K562 (cell line): ENCODE measurements at regions not wholly inside any gene's neighbourhood (a gene's known extent, or its start where the extent isn't known, plus 50 kb on each side); places are given as distances from the start of the nearest gene placed in this dataset.

Experiments used
- ATAC-seq: fragments of 200-7000 bp; cut with Tn5 transposase; 3 replicates; pipeline ENCODE4 v1.9.1; 2020; ENCODE audit warnings: moderate library complexity
- BruUV-seq: library from RNA; stranded (reverse); fragments of 400-500 nt; replicated peaks from 2 replicates; lab custom pipeline; 2021; lab: Mats Ljungman, UMichigan
- CTCF ChIA-PET: fragments of 300-600 bp; formaldehyde crosslinking; extraction: SDS; loops from one replicate; lab custom pipeline; 2021; ENCODE audit warnings: low intra/inter-chr PET ratio; lab: Yijun Ruan, JAX
- POLR2A ChIA-PET: fragments of 300-600, 350-650 bp; sonication (Branson Sonifier 250); formaldehyde crosslinking; extraction: SDS; loops from one replicate; lab custom pipeline; 2021; ENCODE audit warnings: antibody characterized with exemption, inconsistent platforms; lab: Yijun Ruan, JAX
- DNase-seq, 4 experiments: peaks; one replicate each; pipeline versions ENCODE4 v3.0.0 to v3.0.0-alpha.2; 2011 to 2018; ENCODE audit warnings: low spot score in 3 of 4, mixed read lengths in 3 of 4; ENCODE audit errors: extremely low read depth in 1 of 4
- FAIRE-seq: peaks from 2 replicates; lab custom pipeline; 2011; peaks lifted over from hg19 to GRCh38; lab: Jason Lieb, UNC
- H2AFZ ChIP-seq: 2 replicates; pipeline ENCODE4 v1.6.0; 2011; ENCODE audit warnings: low read depth, low read length, control low read depth, inconsistent platforms
- H3K27ac ChIP-seq: fragments of 200-600 bp; 3 replicates; pipeline ENCODE4 v1.8.0; 2011; ENCODE audit warnings: low read depth, mild to moderate bottlenecking, control low read depth, inconsistent platforms, low read length, moderate library complexity, mixed read lengths; ENCODE audit errors: extremely low read depth
- H3K27me3 ChIP-seq, 2 experiments: fragments of 300-600 bp in 1 of 2; 2 replicates in 1 of 2; 3 replicates in 1 of 2; pipeline versions ENCODE4 v1.6.0 to v1.8.0; 2011; ENCODE audit warnings: inconsistent platforms in 2 of 2, low read length in 2 of 2, mild to moderate bottlenecking in 1 of 2, mixed read lengths in 1 of 2, moderate library complexity in 1 of 2; ENCODE audit not compliant: control insufficient read depth in 2 of 2, insufficient read depth in 2 of 2
- H3K36me3 ChIP-seq: fragments of 300-600 bp; 3 replicates; pipeline ENCODE4 v1.8.0; 2011; ENCODE audit warnings: mild to moderate bottlenecking, low read length, inconsistent platforms; ENCODE audit not compliant: control insufficient read depth, insufficient read depth
- H3K4me1 ChIP-seq, 2 experiments: fragments of 200-600 bp in 1 of 2; replicated peaks in 1 of 2; 2 replicates in 1 of 2; 3 replicates in 1 of 2; pipeline versions ENCODE4 v1.5.1 to v1.8.0; 2011; ENCODE audit warnings: inconsistent platforms in 2 of 2, low read length in 2 of 2, mild to moderate bottlenecking in 1 of 2, mixed read lengths in 1 of 2, moderate library complexity in 1 of 2; ENCODE audit not compliant: control insufficient read depth in 2 of 2, insufficient read depth in 2 of 2
- H3K4me2 ChIP-seq: 2 replicates; pipeline ENCODE4 v1.6.1; 2011; ENCODE audit warnings: low read length, control low read depth, inconsistent platforms, mixed read lengths; ENCODE audit not compliant: insufficient read depth
- H3K4me3 ChIP-seq: fragments of 200-600 bp; sonication (generic), shearing (Covaris generic); 2 replicates; pipeline ENCODE4 v1.5.1; 2016; ENCODE audit warnings: control low read depth, inconsistent platforms
- H3K79me2 ChIP-seq: fragments of 200-600 bp; 3 replicates; pipeline ENCODE4 v1.8.0; 2011; ENCODE audit warnings: low read length, inconsistent platforms; ENCODE audit not compliant: control insufficient read depth, insufficient read depth
- H3K9ac ChIP-seq, 2 experiments: 2 replicates each; pipeline versions ENCODE4 v1.6.0 to v1.6.1; 2011; ENCODE audit warnings: low read depth in 2 of 2, low read length in 2 of 2, control low read depth in 1 of 2, inconsistent platforms in 1 of 2, mild to moderate bottlenecking in 1 of 2, mixed read lengths in 1 of 2; ENCODE audit not compliant: insufficient read depth in 1 of 2
- H3K9me1 ChIP-seq: one replicate; pipeline ENCODE4 v1.6.0; 2011; ENCODE audit warnings: inconsistent platforms, mild to moderate bottlenecking, low read length, moderate library complexity; ENCODE audit not compliant: control insufficient read depth, insufficient read depth
- H3K9me3 ChIP-seq: replicated peaks from 2 replicates; pipeline ENCODE4 v1.5.1; 2011; ENCODE audit warnings: low read depth, low read length, inconsistent platforms; ENCODE audit not compliant: control insufficient read depth, insufficient read depth
- H4K20me1 ChIP-seq: replicated peaks from 2 replicates; pipeline ENCODE4 v1.6.1; 2011; ENCODE audit warnings: low read length, inconsistent platforms, mixed read lengths; ENCODE audit not compliant: control insufficient read depth, insufficient read depth
- BMI1 ChIP-seq: fragments of 150-350 bp; IDR thresholded peaks from 2 replicates; pipeline ENCODE4 v1.6.1; 2014; ENCODE audit warnings: low read length
- CEBPG ChIP-seq, 3 experiments: fragments of 200-800 bp in 1 of 3; sonication (Bioruptor generic) in 1 of 3; sonication (generic) in 1 of 3; formaldehyde crosslinking in 1 of 3; IDR thresholded peaks in 2 of 3; conservative IDR thresholded peaks in 1 of 3; 2 replicates each; pipeline versions ENCODE4 v1.6.1 to v1.8.0; 2016 to 2022; ENCODE audit warnings: missing compliant biosample characterization in 2 of 3, missing genetic modification characterization in 2 of 3, mild to moderate bottlenecking in 1 of 3, missing genetic modification reagents in 1 of 3
- ETS2 ChIP-seq: IDR thresholded peaks from 2 replicates; pipeline ENCODE4 v1.6.1; 2016; ENCODE audit warnings: borderline replicate concordance, missing genetic modification characterization, mild to moderate bottlenecking, moderate library complexity, missing compliant biosample characterization; ENCODE audit not compliant: poor library complexity, severe bottlenecking
- ETV5 ChIP-seq: sonication (generic); formaldehyde crosslinking; IDR thresholded peaks from 2 replicates; pipeline ENCODE4 v1.4.0; 2020; ENCODE audit warnings: low read depth, mild to moderate bottlenecking, missing genetic modification reagents
- HCFC1 ChIP-seq: IDR thresholded peaks from 2 replicates; pipeline ENCODE4 v1.6.1; 2012; ENCODE audit warnings: low read depth, low read length, improper control_type of control experiment
- LCOR ChIP-seq: sonication (generic); formaldehyde crosslinking; IDR thresholded peaks from 2 replicates; pipeline ENCODE4 v1.8.0; 2022; ENCODE audit warnings: mild to moderate bottlenecking, missing genetic modification reagents
- PHF21A ChIP-seq: fragments of 450-650 bp; IDR thresholded peaks from 2 replicates; pipeline ENCODE4 v1.6.1; 2017; ENCODE audit warnings: low read depth, borderline replicate concordance
- SAFB ChIP-seq: fragments of 200-400 bp; formaldehyde crosslinking; IDR thresholded peaks from 2 replicates; pipeline ENCODE4 v1.6.1; 2017; ENCODE audit warnings: low read depth, low read length, borderline replicate concordance
- WGBS: fragments of 100-300 bp; shearing (Covaris generic); methylation state at CpG from one replicate; pipeline ENCODE4 v1.1.6; 2016; ENCODE audit warnings: low coverage, mixed read lengths; ENCODE audit not compliant: insufficient coverage; ENCODE audit errors: missing lambda C conversion rate; 5-methylcytosine and 5-hydroxymethylcytosine counted together
- in situ Hi-C: fragments of 300-500 bp; cut with MboI; formaldehyde crosslinking; loops from 4 replicates; pipeline ENCODE4 v1.15.0; 2018; ENCODE audit warnings: inconsistent platforms, mixed read lengths
- intact Hi-C: fragments of 100-400 bp; cut with micrococcal nuclease; formaldehyde crosslinking; loops from 2 replicates; pipeline ENCODE4 v1.14.2; 2022
- TF ChIP-seq, protein P1 (sequence below): sonication (generic); formaldehyde crosslinking; IDR thresholded peaks from 2 replicates; pipeline ENCODE4 v1.8.1; 2023; ENCODE audit warnings: mild to moderate bottlenecking, missing genetic modification reagents
- TF ChIP-seq, protein P2 (sequence below): sonication (generic); formaldehyde crosslinking; IDR thresholded peaks from 2 replicates; pipeline ENCODE4 v1.4.0; 2020; ENCODE audit warnings: mild to moderate bottlenecking, missing genetic modification reagents
- TF ChIP-seq, protein P3 (sequence below): sonication (generic); formaldehyde crosslinking; IDR thresholded peaks from 2 replicates; pipeline ENCODE4 v1.8.0; 2022; ENCODE audit warnings: mild to moderate bottlenecking, missing genetic modification reagents, borderline replicate concordance
- TF ChIP-seq, protein P4 (sequence below): fragments of 450-650 bp; formaldehyde crosslinking; IDR thresholded peaks from 2 replicates; pipeline ENCODE4 v1.4.0; 2022; ENCODE audit warnings: missing genetic modification characterization

DNA sequence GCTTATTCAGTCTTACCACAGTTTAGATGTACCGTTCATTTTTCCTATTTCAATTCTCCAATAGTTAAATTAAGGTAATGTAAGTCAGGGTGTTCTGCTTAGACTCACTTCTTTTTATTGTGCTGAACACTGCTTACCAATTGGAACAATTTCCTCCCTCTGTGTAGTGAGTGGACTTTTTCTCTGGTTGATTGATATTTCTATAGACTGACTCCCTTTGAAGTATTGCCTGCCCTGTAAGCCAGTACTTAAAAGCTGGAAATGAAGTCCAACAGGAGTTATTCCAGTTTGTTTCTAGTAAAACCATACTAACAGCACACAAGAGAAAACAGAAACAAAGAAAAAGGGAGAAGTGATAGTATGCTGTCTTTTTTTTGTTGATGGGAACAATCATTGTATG lies 1674.9 kb downstream of the REEP3 start (continued):
- TF ChIP-seq, protein P1, sequence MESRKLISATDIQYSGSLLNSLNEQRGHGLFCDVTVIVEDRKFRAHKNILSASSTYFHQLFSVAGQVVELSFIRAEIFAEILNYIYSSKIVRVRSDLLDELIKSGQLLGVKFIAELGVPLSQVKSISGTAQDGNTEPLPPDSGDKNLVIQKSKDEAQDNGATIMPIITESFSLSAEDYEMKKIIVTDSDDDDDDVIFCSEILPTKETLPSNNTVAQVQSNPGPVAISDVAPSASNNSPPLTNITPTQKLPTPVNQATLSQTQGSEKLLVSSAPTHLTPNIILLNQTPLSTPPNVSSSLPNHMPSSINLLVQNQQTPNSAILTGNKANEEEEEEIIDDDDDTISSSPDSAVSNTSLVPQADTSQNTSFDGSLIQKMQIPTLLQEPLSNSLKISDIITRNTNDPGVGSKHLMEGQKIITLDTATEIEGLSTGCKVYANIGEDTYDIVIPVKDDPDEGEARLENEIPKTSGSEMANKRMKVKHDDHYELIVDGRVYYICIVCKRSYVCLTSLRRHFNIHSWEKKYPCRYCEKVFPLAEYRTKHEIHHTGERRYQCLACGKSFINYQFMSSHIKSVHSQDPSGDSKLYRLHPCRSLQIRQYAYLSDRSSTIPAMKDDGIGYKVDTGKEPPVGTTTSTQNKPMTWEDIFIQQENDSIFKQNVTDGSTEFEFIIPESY = no peak
- TF ChIP-seq, all 486 proteins: peak for 0

DNA sequence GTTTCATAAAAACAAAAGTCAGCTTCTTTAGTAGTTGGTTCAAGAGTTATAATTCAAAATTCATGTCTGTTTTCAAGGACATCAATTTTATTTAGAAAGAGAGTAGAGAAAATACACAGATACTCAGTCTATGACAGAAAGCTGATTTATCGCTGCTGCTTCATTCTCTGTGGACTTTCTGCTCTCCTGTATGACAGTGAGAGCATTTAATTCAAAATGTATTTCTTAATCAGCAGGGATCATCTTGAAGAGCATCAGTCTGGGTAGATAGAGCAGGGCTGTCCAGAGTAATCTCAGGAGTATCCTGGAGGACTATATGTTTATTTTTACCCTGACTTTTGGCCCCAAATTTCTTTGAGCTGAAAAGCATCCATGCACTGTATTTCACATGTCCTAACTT lies 1676.7 kb downstream of the REEP3 start:
- CTCF ChIA-PET = no interaction called here
- no peaks in the 10 kb centered on the region for H3K79me2 ChIP-seq
- H3K36me3 ChIP-seq = no peaks in the 10 kb centered on the region
- no peak for DNase-seq
- H3K27me3 ChIP-seq = no peaks in the 10 kb centered on the region
- no peak overlapping the region for H3K4me3 ChIP-seq
- 6% methylated on average over 1 of the region's 1 CpG for WGBS
- BruUV-seq = no TSS peak
- POLR2A ChIA-PET = no interaction called here
- ATAC-seq = no peak
- no peaks in the 10 kb centered on the region for H3K9me1 ChIP-seq
- H2AFZ ChIP-seq = no peak overlapping the region
- in situ Hi-C loops = no loop called here
- TF ChIP-seq, protein P2, sequence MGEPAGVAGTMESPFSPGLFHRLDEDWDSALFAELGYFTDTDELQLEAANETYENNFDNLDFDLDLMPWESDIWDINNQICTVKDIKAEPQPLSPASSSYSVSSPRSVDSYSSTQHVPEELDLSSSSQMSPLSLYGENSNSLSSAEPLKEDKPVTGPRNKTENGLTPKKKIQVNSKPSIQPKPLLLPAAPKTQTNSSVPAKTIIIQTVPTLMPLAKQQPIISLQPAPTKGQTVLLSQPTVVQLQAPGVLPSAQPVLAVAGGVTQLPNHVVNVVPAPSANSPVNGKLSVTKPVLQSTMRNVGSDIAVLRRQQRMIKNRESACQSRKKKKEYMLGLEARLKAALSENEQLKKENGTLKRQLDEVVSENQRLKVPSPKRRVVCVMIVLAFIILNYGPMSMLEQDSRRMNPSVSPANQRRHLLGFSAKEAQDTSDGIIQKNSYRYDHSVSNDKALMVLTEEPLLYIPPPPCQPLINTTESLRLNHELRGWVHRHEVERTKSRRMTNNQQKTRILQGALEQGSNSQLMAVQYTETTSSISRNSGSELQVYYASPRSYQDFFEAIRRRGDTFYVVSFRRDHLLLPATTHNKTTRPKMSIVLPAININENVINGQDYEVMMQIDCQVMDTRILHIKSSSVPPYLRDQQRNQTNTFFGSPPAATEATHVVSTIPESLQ (CRISPR knock-in tag) = no peak
- TF ChIP-seq HCFC1 = no peak
- TF ChIP-seq PHF21A = no peak
- TF ChIP-seq SAFB = no peak
- no peak for TF ChIP-seq LCOR (CRISPR knock-in tag)
- TF ChIP-seq, protein P3, sequence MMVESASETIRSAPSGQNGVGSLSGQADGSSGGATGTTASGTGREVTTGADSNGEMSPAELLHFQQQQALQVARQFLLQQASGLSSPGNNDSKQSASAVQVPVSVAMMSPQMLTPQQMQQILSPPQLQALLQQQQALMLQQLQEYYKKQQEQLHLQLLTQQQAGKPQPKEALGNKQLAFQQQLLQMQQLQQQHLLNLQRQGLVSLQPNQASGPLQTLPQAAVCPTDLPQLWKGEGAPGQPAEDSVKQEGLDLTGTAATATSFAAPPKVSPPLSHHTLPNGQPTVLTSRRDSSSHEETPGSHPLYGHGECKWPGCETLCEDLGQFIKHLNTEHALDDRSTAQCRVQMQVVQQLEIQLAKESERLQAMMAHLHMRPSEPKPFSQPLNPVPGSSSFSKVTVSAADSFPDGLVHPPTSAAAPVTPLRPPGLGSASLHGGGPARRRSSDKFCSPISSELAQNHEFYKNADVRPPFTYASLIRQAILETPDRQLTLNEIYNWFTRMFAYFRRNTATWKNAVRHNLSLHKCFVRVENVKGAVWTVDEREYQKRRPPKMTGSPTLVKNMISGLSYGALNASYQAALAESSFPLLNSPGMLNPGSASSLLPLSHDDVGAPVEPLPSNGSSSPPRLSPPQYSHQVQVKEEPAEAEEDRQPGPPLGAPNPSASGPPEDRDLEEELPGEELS = no peak
- TF ChIP-seq, protein P4, sequence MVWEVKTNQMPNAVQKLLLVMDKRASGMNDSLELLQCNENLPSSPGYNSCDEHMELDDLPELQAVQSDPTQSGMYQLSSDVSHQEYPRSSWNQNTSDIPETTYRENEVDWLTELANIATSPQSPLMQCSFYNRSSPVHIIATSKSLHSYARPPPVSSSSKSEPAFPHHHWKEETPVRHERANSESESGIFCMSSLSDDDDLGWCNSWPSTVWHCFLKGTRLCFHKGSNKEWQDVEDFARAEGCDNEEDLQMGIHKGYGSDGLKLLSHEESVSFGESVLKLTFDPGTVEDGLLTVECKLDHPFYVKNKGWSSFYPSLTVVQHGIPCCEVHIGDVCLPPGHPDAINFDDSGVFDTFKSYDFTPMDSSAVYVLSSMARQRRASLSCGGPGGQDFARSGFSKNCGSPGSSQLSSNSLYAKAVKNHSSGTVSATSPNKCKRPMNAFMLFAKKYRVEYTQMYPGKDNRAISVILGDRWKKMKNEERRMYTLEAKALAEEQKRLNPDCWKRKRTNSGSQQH (CRISPR knock-in tag) = no peak
- no peak for TF ChIP-seq CEBPG (CRISPR knock-in tag; IDR thresholded peaks at IDR 0.05)
- TF ChIP-seq CEBPG (tag; conservative IDR thresholded peaks at IDR 0.05 in 1 of 2, IDR thresholded peaks at IDR 0.05 in 1 of 2) = no peak
- no peak for TF ChIP-seq BMI1
- no peak for TF ChIP-seq ETS2
- no peak for TF ChIP-seq ETV5 (CRISPR knock-in tag)
- no peaks in the 10 kb centered on the region for H3K4me1 ChIP-seq
- no peaks in the 10 kb centered on the region; the same call in 1 of the 2 replicates for H3K9me3 ChIP-seq
- FAIRE-seq = no peak
- intact Hi-C loops = no loop called here
- H3K9ac ChIP-seq = no peak overlapping the region
- H3K27ac ChIP-seq = no peak overlapping the region
- H4K20me1 ChIP-seq = no peaks in the 10 kb centered on the region
- no peak overlapping the region for H3K4me2 ChIP-seq
